H1 (cell line): ENCODE measurements at regions not wholly inside any gene's neighbourhood (a gene's known extent, or its start where the extent isn't known, plus 50 kb on each side); places are given as distances from the start of the nearest gene placed in this dataset.
"Not testable (repeated sequence)": the region's sequence is repeated elsewhere in the genome, so short reads cannot be mapped to it uniquely, and the experiment has no call there.

Experiments used
- CTCF ChIA-PET: fragments of 300-600 bp; sonication (Branson Sonifier 250); formaldehyde crosslinking; loops from one replicate; lab custom pipeline; 2021; ENCODE audit not compliant: partially characterized antibody; lab: Charles Lee
- POLR2A ChIA-PET: fragments of 300-600 bp; sonication (Branson Sonifier 250); formaldehyde crosslinking; loops from one replicate; lab custom pipeline; 2021; ENCODE audit warnings: inconsistent platforms; ENCODE audit not compliant: partially characterized antibody; lab: Charles Lee
- DNase-seq, 2 experiments: peaks; one replicate each; pipeline versions ENCODE4 v3.0.0 to v3.0.0-alpha.2; 2010 to 2022; ENCODE audit warnings: low spot score in 2 of 2, low read depth in 1 of 2, mixed read lengths in 1 of 2
- FAIRE-seq: peaks from 2 replicates; lab custom pipeline; 2011; peaks lifted over from hg19 to GRCh38; lab: Jason Lieb, UNC
- H2AFZ ChIP-seq: 2 replicates; pipeline ENCODE4 v1.8.1; 2012; ENCODE audit warnings: low read length, inconsistent platforms
- H2AK5ac ChIP-seq: 2 replicates; pipeline ENCODE4 v1.6.1; 2013; ENCODE audit warnings: low read depth, low read length
- H2BK120ac ChIP-seq: replicated peaks from 2 replicates; pipeline ENCODE3; 2013; ENCODE audit warnings: low read depth, low read length, inconsistent platforms
- H2BK12ac ChIP-seq: 2 replicates; pipeline ENCODE4 v1.6.1; 2013; ENCODE audit warnings: low read depth, low read length
- H2BK15ac ChIP-seq: 2 replicates; pipeline ENCODE4 v1.6.1; 2013; ENCODE audit warnings: low read length
- H2BK20ac ChIP-seq: 2 replicates; pipeline ENCODE4 v1.6.1; 2013; ENCODE audit warnings: low read length
- H2BK5ac ChIP-seq: 2 replicates; pipeline ENCODE4 v1.6.1; 2013; ENCODE audit warnings: low read depth, low read length
- H3K14ac ChIP-seq: 2 replicates; pipeline ENCODE4 v1.6.1; 2013; ENCODE audit warnings: inconsistent platforms; ENCODE audit not compliant: insufficient read length
- H3K18ac ChIP-seq: 2 replicates; pipeline ENCODE4 v1.6.1; 2013; ENCODE audit warnings: low read length; ENCODE audit errors: extremely low read depth
- H3K23ac ChIP-seq: 2 replicates; pipeline ENCODE4 v1.6.1; 2013; ENCODE audit warnings: inconsistent platforms; ENCODE audit not compliant: insufficient read length
- H3K23me2 ChIP-seq: 2 replicates; pipeline ENCODE4 v1.6.1; 2013; ENCODE audit warnings: low read depth, low read length
- H3K27ac ChIP-seq: 2 replicates; pipeline ENCODE4 v1.6.1; 2011; ENCODE audit warnings: low read depth, low read length, inconsistent platforms
- H3K27me3 ChIP-seq, 4 experiments: replicated peaks in 1 of 4; 1 replicate in 1 of 4; 2 replicates in 3 of 4; pipeline versions ENCODE4 v1.6.1 to v1.8.1; 2011 to 2013; ENCODE audit warnings: low read length in 3 of 4, mild to moderate bottlenecking in 3 of 4, inconsistent platforms in 2 of 4, mixed read lengths in 2 of 4, moderate library complexity in 1 of 4; ENCODE audit not compliant: control insufficient read depth in 3 of 4, insufficient read depth in 3 of 4; ENCODE audit errors: extremely low read depth in 1 of 4
- H3K36me3 ChIP-seq, 4 experiments: 2 replicates each; pipeline versions ENCODE4 v1.6.1 to v1.8.1; 2011 to 2013; ENCODE audit warnings: mild to moderate bottlenecking in 4 of 4, low read length in 3 of 4, moderate library complexity in 2 of 4, control low read depth in 1 of 4, inconsistent platforms in 1 of 4; ENCODE audit not compliant: insufficient read depth in 4 of 4, control insufficient read depth in 2 of 4
- H3K4ac ChIP-seq: replicated peaks from 2 replicates; pipeline ENCODE3; 2013; ENCODE audit warnings: low read length, low read depth, mixed read lengths, inconsistent platforms; ENCODE audit not compliant: insufficient read length
- H3K4me1 ChIP-seq, 4 experiments: replicated peaks in 1 of 4; 1 replicate in 1 of 4; 2 replicates in 3 of 4; pipeline versions ENCODE4 v1.6.1 to v1.8.1; 2011 to 2013; ENCODE audit warnings: low read length in 3 of 4, inconsistent platforms in 2 of 4, mixed read lengths in 1 of 4; ENCODE audit not compliant: insufficient read depth in 4 of 4, control insufficient read depth in 3 of 4
- H3K4me2 ChIP-seq, 2 experiments: 2 replicates each; pipeline versions ENCODE4 v1.6.1 to v1.8.1; 2011 to 2013; ENCODE audit warnings: low read depth in 2 of 2, low read length in 2 of 2, control low read depth in 1 of 2, inconsistent platforms in 1 of 2, mild to moderate bottlenecking in 1 of 2; ENCODE audit not compliant: insufficient read depth in 1 of 2
- H3K4me3 ChIP-seq, 4 experiments: fragments of 200-600, 300-600 bp in 1 of 4; sonication (generic), shearing (Covaris generic), sonication (Bioruptor Twin) in 1 of 4; 2 replicates each; pipeline versions ENCODE4 v1.5.1 to v1.8.1; 2011 to 2016; ENCODE audit warnings: low read length in 4 of 4, low read depth in 3 of 4, control low read depth in 2 of 4, inconsistent platforms in 2 of 4, mild to moderate bottlenecking in 2 of 4, mixed read lengths in 1 of 4, moderate library complexity in 1 of 4; ENCODE audit not compliant: insufficient read depth in 2 of 4; ENCODE audit errors: extremely low read depth in 1 of 4
- H3K56ac ChIP-seq: replicated peaks from 2 replicates; pipeline ENCODE3; 2013; ENCODE audit warnings: low read depth, mild to moderate bottlenecking, mixed read lengths, low read length, inconsistent platforms; ENCODE audit not compliant: insufficient read length
- H3K79me1 ChIP-seq: 2 replicates; pipeline ENCODE4 v1.6.1; 2013; ENCODE audit warnings: low read depth, low read length, control low read depth
- H3K79me2 ChIP-seq, 2 experiments: 2 replicates each; pipeline versions ENCODE4 v1.6.1 to v1.8.1; 2012 to 2013; ENCODE audit warnings: low read length in 2 of 2, mild to moderate bottlenecking in 2 of 2, inconsistent platforms in 1 of 2; ENCODE audit not compliant: insufficient read depth in 2 of 2, control insufficient read depth in 1 of 2
- H3K9ac ChIP-seq, 4 experiments: replicated peaks in 1 of 4; 1 replicate in 1 of 4; 2 replicates in 3 of 4; pipeline versions ENCODE4 v1.6.1 to v1.8.1; 2011 to 2013; ENCODE audit warnings: low read depth in 3 of 4, low read length in 3 of 4, control low read depth in 2 of 4, mild to moderate bottlenecking in 2 of 4, moderate library complexity in 2 of 4, inconsistent platforms in 1 of 4; ENCODE audit errors: extremely low read depth in 1 of 4
- H3K9me3 ChIP-seq, 2 experiments: 2 replicates each; pipeline versions ENCODE4 v1.6.1 to v1.8.1; 2012 to 2013; ENCODE audit warnings: mild to moderate bottlenecking in 2 of 2, moderate library complexity in 2 of 2, control low read depth in 1 of 2, inconsistent platforms in 1 of 2, low read depth in 1 of 2, low read length in 1 of 2, mixed read lengths in 1 of 2; ENCODE audit not compliant: insufficient read depth in 2 of 2
- H4K20me1 ChIP-seq, 2 experiments: replicated peaks in 1 of 2; 2 replicates each; pipeline versions ENCODE3 to v1.8.1; 2011 to 2013; ENCODE audit warnings: inconsistent platforms in 2 of 2, low read length in 2 of 2, mild to moderate bottlenecking in 1 of 2; ENCODE audit not compliant: insufficient read depth in 2 of 2, control insufficient read depth in 1 of 2
- H4K5ac ChIP-seq: 2 replicates; pipeline ENCODE4 v1.6.1; 2013; ENCODE audit warnings: low read length, low read depth, mixed read lengths, inconsistent platforms; ENCODE audit not compliant: insufficient read length
- H4K8ac ChIP-seq: 2 replicates; pipeline ENCODE4 v1.8.0; 2013; ENCODE audit warnings: mild to moderate bottlenecking, moderate library complexity, low read length, inconsistent platforms; ENCODE audit not compliant: insufficient read depth; ENCODE audit errors: extremely low read depth
- H4K91ac ChIP-seq: replicated peaks from 2 replicates; pipeline ENCODE3; 2013; ENCODE audit warnings: low read length, mixed read lengths, inconsistent platforms; ENCODE audit not compliant: insufficient read length
- WGBS, 2 experiments: shearing (Covaris generic) in 1 of 2; methylation state at CpG; one replicate each; pipeline versions ENCODE4 v1.1.6 to v1.1.7; 2013 to 2015; ENCODE audit warnings: low lambda C conversion rate in 2 of 2, mixed read lengths in 2 of 2, inconsistent platforms in 1 of 2, low coverage in 1 of 2, missing lambda C conversion rate in 1 of 2; ENCODE audit not compliant: insufficient replicate concordance in 2 of 2, insufficient coverage in 1 of 2, insufficient read length in 1 of 2; ENCODE audit errors: extremely low coverage in 1 of 2, missing lambda C conversion rate in 1 of 2; 5-methylcytosine and 5-hydroxymethylcytosine counted together

- H2AK5ac ChIP-seq, H3K4ac ChIP-seq, H2BK12ac ChIP-seq, H3K4me1 ChIP-seq, H3K9ac ChIP-seq, FAIRE-seq, H2BK20ac ChIP-seq, H3K23me2 ChIP-seq, H3K79me1 ChIP-seq, H4K5ac ChIP-seq, H3K4me3 ChIP-seq, H2BK5ac ChIP-seq, H3K4me2 ChIP-seq, H3K9me3 ChIP-seq, H2BK120ac ChIP-seq, H4K91ac ChIP-seq, POLR2A ChIA-PET, H3K27me3 ChIP-seq, H3K56ac ChIP-seq, H3K23ac ChIP-seq, H3K36me3 ChIP-seq, H2AFZ ChIP-seq, H3K27ac ChIP-seq, H4K20me1 ChIP-seq, H3K79me2 ChIP-seq, H3K18ac ChIP-seq, H4K8ac ChIP-seq, H2BK15ac ChIP-seq, H3K14ac ChIP-seq, DNase-seq: not testable (repeated sequence)
- 95% methylated on average over 5 of the region's 5 CpGs; no CpG with 5 or more reads in 1 of the 2 experiments for WGBS, 2 experiments
- CTCF ChIA-PET: interaction anchor here (0.6 kb wide), 1 partner anchor 396 kb away, joined by 3 read pairs; no protein-coding TSS in a partner anchor
Observed at GRCh38 chr5:118323723-118324122, 664.6 kb downstream of the DTWD2 start.
